Activated CD4-positive, alpha-beta T cell treated with anti-CD3 and anti-CD28 coated beads, Interleukin-2, amount 10 ng/mL, durations not matched to agents 24 days and 14 days (primary cell): ENCODE measurements at regions not wholly inside any gene's neighbourhood (a gene's known extent, or its start where the extent isn't known, plus 50 kb on each side); places are given as distances from the start of the nearest gene placed in this dataset.

Experiments used
- DNase-seq: peaks from one replicate; pipeline ENCODE4 v3.0.0; 2022
- H3K27ac Mint-ChIP-seq: one replicate; pipeline ENCODE4 v1.8.0; 2022; ENCODE audit warnings: mild to moderate bottlenecking, mixed read lengths
- H3K27me3 Mint-ChIP-seq: one replicate; pipeline ENCODE4 v1.8.0; 2022; ENCODE audit warnings: mixed read lengths
- H3K36me3 Mint-ChIP-seq: one replicate; pipeline ENCODE4 v1.8.0; 2022; ENCODE audit warnings: low read depth, mild to moderate bottlenecking, mixed read lengths
- H3K4me1 Mint-ChIP-seq: one replicate; pipeline ENCODE4 v1.8.0; 2021; ENCODE audit warnings: mixed read lengths
- H3K4me3 Mint-ChIP-seq: one replicate; pipeline ENCODE4 v1.8.0; 2022; ENCODE audit warnings: mild to moderate bottlenecking, moderate library complexity, mixed read lengths
- H3K9me3 Mint-ChIP-seq: one replicate; pipeline ENCODE4 v1.8.0; 2021; ENCODE audit warnings: mixed read lengths
- intact Hi-C: fragments of 100-400 bp; cut with micrococcal nuclease; formaldehyde crosslinking; loops from one replicate; pipeline ENCODE4 v1.15.1; 2023

DNA sequence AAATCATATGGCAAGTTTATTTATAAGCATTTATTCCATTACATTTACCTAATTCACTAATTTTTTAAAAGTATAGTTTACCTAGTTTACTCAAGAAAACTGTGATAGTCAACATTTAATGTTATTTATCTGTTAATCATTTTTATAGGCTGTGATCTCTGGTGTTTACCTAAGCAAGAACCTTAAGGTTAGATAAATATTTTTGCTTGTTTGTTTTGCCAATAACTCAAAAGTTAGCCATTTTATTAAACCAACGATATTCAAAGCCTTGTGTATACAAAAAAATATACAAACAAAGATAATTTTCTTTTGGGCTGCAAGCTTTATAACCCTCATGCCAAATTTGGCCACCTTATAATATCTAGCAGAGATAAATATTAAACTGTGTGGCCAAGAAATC is 157.3 kb downstream of the SLCO1B3 start:
- H3K27me3 Mint-ChIP-seq, result no peaks in the 10 kb centered on the region
- H3K27ac Mint-ChIP-seq, result no peak overlapping the region
- no peaks in the 10 kb centered on the region for H3K9me3 Mint-ChIP-seq
- no peaks in the 10 kb centered on the region for H3K36me3 Mint-ChIP-seq
- DNase-seq, result no peak
- H3K4me1 Mint-ChIP-seq, result no peaks in the 10 kb centered on the region
- no peak overlapping the region for H3K4me3 Mint-ChIP-seq
- intact Hi-C loops, result no loop called here

DNA sequence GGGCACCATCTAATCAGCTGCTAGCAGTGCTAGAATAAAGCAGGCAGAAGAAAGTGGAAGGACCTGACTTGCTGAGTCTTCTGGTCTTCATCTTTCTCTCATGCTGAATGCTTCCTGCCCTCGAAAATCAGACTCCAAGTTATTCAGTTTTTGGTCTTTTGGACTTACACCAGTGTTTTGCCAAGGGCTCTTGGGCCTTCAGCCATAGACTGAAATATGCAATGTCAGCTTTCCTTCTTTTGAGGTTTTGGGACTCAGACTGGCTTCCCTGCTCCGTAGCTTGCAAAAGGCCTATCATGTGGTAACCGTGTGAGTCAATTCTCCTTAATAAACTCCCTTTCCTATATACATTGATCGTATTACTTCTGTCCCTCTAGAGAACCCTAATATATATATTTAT is 159.3 kb downstream of the SLCO1B3 start:
- intact Hi-C loops, result no loop called here
- H3K36me3 Mint-ChIP-seq, result no peaks in the 10 kb centered on the region
- peaks cover 3% of the 10 kb centered on the region for H3K9me3 Mint-ChIP-seq
- DNase-seq, result no peak
- H3K4me1 Mint-ChIP-seq, result no peaks in the 10 kb centered on the region
- no peak overlapping the region for H3K4me3 Mint-ChIP-seq
- no peak overlapping the region for H3K27ac Mint-ChIP-seq
- H3K27me3 Mint-ChIP-seq, result no peaks in the 10 kb centered on the region

DNA sequence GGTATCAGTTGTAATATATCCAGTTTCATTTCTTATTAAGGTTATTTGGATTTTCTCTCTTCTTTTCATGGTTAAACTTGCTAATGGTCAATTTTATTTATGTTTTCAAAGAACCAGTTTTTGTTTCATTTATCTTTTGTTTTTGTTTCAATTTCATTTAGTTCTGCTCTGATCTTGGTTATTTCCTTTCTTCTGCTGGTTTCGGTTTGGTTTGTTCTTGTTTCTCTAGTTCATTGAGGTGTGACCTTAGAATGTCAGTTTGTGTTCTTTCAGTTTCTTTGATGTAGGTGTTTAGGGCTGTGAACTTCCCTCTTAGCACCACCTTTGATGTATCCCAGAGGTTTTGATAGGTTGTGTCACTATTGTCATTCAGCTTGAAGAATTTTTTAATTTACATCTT is 145.6 kb upstream of the SLCO1B1 start:
- Mint-ChIP-seq H3K27ac (no peak overlapping the region), H3K4me3 (peak overlapping the region; percentile 6), H3K36me3 (no peaks in the 10 kb centered on the region), H3K27me3 (no peaks in the 10 kb centered on the region), H3K9me3 (no peaks in the 10 kb centered on the region), H3K4me1 (peaks cover 4% of the 10 kb centered on the region)
- DNase-seq, result no peak
- intact Hi-C loops, result no loop called here

DNA sequence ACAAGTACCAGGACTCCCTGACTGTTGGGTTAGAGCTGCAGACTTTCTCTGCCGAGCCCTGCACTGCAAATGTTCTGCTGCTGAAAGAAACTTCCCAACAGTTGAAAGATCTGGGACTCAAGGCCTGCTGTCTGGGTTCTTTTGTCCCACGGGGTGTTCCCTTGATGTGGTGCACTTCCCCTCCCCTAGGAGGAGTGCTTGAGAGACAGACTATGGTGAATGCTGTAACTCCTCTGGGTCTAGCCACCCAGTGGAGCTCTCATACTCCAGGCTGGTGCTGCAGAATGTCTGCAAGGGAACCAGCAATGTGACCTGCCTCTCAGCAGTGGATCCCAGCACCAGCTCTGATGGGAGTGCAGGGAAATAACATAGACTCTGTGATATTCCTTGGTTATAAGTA is 129.2 kb upstream of the SLCO1B1 start:
- H3K36me3 Mint-ChIP-seq, result no peaks in the 10 kb centered on the region
- no peaks in the 10 kb centered on the region for H3K4me1 Mint-ChIP-seq
- no peak overlapping the region for H3K27ac Mint-ChIP-seq
- no peak overlapping the region for H3K4me3 Mint-ChIP-seq
- H3K27me3 Mint-ChIP-seq, result no peaks in the 10 kb centered on the region
- peaks cover 12% of the 10 kb centered on the region for H3K9me3 Mint-ChIP-seq
- no peak for DNase-seq
- intact Hi-C loops, result no loop called here

DNA sequence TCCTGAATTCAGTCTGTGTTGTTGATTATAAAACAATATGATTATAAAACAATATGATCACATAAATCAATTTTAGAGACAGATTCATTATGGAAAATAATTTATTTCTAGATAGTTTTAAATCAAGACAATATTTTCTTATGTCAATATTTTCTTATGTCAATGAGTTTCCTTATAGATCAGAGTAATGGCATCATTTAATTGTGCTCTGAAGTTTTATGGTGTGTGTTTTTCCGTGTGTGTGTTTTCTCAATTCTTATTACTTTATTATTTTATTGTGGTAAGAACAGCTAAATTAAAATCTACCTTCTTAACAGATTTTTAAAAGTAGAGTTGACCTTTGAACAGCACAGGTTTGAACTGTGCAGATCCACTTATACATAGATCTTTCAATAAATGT is 105.3 kb upstream of the SLCO1B1 start:
- no peak for DNase-seq
- Mint-ChIP-seq H3K36me3 (no peaks in the 10 kb centered on the region), H3K4me1 (no peaks in the 10 kb centered on the region), H3K9me3 (peaks cover 7% of the 10 kb centered on the region), H3K4me3 (no peak overlapping the region), H3K27me3 (no peaks in the 10 kb centered on the region), H3K27ac (no peak overlapping the region)
- intact Hi-C loops, result no loop called here

DNA sequence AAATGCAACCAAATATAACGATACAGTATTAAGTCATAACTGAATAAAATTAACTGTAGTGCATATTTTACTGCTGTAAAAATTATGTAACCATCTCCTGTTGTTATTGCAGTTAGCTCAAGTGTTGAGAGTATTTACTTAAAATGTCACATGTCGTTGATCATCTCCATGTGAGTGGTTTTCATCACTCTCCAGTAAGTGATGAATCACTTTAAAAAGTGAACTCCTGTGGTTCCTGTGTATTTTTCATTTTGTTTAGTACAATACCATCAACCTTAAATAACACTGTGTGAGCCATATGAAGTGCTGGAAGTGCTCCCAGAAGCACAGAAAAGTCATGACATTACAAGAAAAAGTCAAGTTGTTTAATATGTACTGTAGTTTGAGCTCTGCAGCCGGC is 104.7 kb upstream of the SLCO1B1 start:
- Mint-ChIP-seq H3K27me3 (no peaks in the 10 kb centered on the region), H3K27ac (no peak overlapping the region), H3K9me3 (peaks cover 7% of the 10 kb centered on the region), H3K4me1 (no peaks in the 10 kb centered on the region), H3K4me3 (no peak overlapping the region), H3K36me3 (no peaks in the 10 kb centered on the region)
- intact Hi-C loops, result no loop called here
- DNase-seq, result no peak

DNA sequence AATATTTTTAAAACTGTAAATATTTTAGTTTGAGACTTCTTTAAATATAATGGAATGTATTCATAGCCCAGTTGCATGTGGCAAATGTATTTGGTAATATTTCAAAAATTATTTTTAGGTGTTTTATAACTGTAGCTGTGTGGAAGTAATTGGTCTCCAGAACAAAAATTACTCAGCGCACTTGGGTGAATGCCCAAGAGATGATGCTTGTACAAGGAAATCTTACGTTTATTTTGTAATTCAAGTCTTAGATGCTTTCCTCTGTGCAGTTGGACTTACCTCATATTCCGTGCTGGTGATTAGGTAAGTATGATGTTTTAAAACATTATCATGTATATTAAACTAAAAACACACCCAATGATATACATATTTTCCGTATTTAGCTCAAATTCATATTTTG is 76.7 kb upstream of the SLCO1B1 start:
- Mint-ChIP-seq H3K4me1 (no peaks in the 10 kb centered on the region), H3K27me3 (no peaks in the 10 kb centered on the region), H3K36me3 (no peaks in the 10 kb centered on the region), H3K9me3 (no peaks in the 10 kb centered on the region), H3K4me3 (no peak overlapping the region), H3K27ac (no peak overlapping the region)
- no peak for DNase-seq
- intact Hi-C loops, result no loop called here

DNA sequence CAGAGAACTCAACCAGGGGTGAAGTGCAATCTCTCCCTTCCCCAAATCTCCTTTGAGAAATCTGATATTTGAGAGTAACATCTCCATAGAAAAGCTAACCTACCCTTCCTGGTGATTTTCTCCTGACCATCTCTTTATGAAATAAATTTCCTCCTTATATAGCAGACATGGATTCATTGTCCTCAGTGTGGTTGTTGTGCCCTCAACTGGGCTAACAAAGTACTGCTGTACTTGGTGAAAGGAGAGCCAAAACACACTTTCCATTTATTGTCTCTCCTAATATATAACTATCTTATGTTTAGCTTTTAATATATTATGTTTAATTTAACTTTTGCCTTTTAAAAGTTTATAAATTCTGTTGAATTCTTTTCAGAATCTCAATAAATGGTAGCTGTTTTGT is 65.1 kb upstream of the SLCO1B1 start:
- Mint-ChIP-seq H3K27ac (no peak overlapping the region), H3K4me3 (no peak overlapping the region), H3K4me1 (no peaks in the 10 kb centered on the region), H3K9me3 (no peaks in the 10 kb centered on the region), H3K36me3 (no peaks in the 10 kb centered on the region), H3K27me3 (no peaks in the 10 kb centered on the region)
- intact Hi-C loops, result no loop called here
- no peak for DNase-seq

DNA sequence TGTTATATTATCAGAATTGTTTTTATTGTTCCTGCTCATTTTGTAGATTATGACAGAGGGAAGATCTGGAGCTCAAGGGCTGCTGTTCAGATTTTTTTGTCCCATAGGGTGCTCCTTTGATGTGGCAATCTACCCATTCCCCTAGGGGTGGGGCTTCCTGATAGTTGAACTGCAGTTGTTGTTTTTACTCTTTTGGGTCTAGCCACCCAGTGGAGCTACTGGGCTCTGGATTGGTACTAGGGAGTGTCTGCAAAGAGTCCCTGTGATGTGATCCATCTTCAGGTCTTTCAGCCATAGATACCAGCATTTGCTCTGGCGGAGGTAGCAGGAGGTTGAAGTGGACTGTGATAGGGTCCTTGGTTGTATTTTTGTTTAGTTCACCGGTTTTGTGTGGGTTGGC is 57.9 kb upstream of the SLCO1B1 start:
- no peaks in the 10 kb centered on the region for H3K9me3 Mint-ChIP-seq
- DNase-seq, result no peak
- H3K36me3 Mint-ChIP-seq, result no peaks in the 10 kb centered on the region
- no peak overlapping the region for H3K27ac Mint-ChIP-seq
- H3K27me3 Mint-ChIP-seq, result no peaks in the 10 kb centered on the region
- intact Hi-C loops, result no loop called here
- H3K4me3 Mint-ChIP-seq, result no peak overlapping the region
- H3K4me1 Mint-ChIP-seq, result no peaks in the 10 kb centered on the region

DNA sequence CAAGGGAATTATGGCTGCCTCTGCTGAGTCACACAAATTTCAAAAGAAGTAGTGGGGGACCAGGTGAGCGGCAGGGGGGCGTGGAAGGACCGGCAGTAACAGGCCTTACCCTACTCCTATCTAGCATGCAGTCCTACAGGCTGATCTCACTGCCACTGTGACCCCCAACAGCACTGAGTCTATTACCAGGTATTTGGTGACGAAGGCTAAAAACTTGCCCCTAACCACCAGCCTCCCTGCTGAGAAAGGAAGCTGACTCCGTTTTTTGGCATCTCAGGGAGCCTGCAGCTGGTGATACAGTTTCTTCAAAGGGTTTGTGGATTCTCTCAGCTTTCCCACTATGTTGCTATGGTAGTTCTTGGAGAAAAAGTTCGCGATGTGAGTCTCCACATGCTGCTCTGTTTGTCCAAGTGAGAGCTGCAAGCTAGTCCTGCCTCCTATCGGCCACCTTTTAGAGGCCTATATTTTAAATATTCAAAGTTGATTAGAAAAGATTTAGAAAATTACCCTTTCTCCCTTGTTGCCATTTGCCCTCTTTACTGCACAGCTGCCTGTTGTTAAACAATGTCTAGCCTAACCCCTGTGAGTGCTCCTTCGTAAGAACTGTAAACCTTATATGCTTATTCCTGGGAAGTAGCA is 57.1 kb upstream of the SLCO1B1 start:
- intact Hi-C loops, result no loop called here
- no peak for DNase-seq
- Mint-ChIP-seq H3K4me3 (no peak overlapping the region), H3K27ac (no peak overlapping the region), H3K27me3 (no peaks in the 10 kb centered on the region), H3K36me3 (no peaks in the 10 kb centered on the region), H3K9me3 (no peaks in the 10 kb centered on the region), H3K4me1 (no peaks in the 10 kb centered on the region)
